NB4 (cell line): ENCODE measurements at regions not wholly inside any gene's neighbourhood (a gene's known extent, or its start where the extent isn't known, plus 50 kb on each side); places are given as distances from the start of the nearest gene placed in this dataset.

Experiments
- MYC ChIP-seq: IDR thresholded peaks from 2 replicates; pipeline ENCODE4 v1.6.1; 2011; ENCODE audit warnings: low read depth, low read length
- POLR2A ChIP-seq: IDR thresholded peaks from 2 replicates; pipeline ENCODE4 v1.6.1; 2011; ENCODE audit warnings: mild to moderate bottlenecking; ENCODE audit not compliant: insufficient read length; ENCODE audit errors: extremely low read depth
- TF ChIP-seq, protein P1 (sequence below): IDR thresholded peaks from one replicate; pipeline ENCODE4 v1.5.1; 2012; ENCODE audit warnings: low read depth, low read length
- TF ChIP-seq, protein P2 (sequence below): IDR thresholded peaks from 2 replicates; pipeline ENCODE4 v1.6.1; 2011; ENCODE audit warnings: low read depth, low read length

DNA sequence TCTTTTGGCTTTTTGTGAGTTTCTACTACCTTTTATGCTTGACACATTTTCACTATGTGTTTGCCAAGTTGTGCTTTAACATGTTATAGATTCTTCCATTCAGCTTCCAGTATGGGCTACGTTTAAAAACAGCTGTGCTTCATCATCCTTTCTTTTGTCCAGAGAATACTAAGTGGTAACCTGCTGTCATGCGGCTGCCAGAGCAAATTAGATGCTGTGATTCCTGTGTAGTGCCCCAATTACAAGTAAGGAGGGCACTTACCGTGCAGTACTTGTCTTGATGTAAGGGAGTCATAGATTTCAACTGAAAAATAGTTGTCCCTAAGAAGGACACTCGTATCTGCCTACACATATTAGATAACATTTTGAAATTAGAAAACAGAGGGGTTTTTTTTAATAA lies 531.8 kb upstream of the GALNTL6 start:
- TF ChIP-seq, protein P1, sequence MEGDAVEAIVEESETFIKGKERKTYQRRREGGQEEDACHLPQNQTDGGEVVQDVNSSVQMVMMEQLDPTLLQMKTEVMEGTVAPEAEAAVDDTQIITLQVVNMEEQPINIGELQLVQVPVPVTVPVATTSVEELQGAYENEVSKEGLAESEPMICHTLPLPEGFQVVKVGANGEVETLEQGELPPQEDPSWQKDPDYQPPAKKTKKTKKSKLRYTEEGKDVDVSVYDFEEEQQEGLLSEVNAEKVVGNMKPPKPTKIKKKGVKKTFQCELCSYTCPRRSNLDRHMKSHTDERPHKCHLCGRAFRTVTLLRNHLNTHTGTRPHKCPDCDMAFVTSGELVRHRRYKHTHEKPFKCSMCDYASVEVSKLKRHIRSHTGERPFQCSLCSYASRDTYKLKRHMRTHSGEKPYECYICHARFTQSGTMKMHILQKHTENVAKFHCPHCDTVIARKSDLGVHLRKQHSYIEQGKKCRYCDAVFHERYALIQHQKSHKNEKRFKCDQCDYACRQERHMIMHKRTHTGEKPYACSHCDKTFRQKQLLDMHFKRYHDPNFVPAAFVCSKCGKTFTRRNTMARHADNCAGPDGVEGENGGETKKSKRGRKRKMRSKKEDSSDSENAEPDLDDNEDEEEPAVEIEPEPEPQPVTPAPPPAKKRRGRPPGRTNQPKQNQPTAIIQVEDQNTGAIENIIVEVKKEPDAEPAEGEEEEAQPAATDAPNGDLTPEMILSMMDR = no peak
- no peak for TF ChIP-seq POLR2A
- no peak for TF ChIP-seq MYC
- TF ChIP-seq, protein P2, sequence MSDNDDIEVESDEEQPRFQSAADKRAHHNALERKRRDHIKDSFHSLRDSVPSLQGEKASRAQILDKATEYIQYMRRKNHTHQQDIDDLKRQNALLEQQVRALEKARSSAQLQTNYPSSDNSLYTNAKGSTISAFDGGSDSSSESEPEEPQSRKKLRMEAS = no peak
